ENCODE measurements at regions not wholly inside any gene's neighbourhood (a gene's known extent, or its start where the extent isn't known, plus 50 kb on each side); places are given as distances from the start of the nearest gene placed in this dataset.
A peak's percentile ranks its signal among the peaks of the same experiment; 100 is the strongest.

- FAIRE-seq (no peak), DNase-seq (ENCODE audit: low read depth) (peak; percentile 71)
- peak overlapping the region; percentile 54 for H3K4me2 ChIP-seq (ENCODE audit: low read length)
- H2AFZ ChIP-seq (ENCODE audit: low read depth, low read length), result no peak overlapping the region
- Mint-ChIP-seq H3K36me3 (ENCODE audit: low read depth, unreplicated experiment) (no peaks in the 10 kb centered on the region), H3K4me3 (ENCODE audit: unreplicated experiment) (no peak overlapping the region), H3K4me1 (ENCODE audit: low read depth, unreplicated experiment) (peaks cover 24% of the 10 kb centered on the region), H3K27ac (ENCODE audit: unreplicated experiment) (no peak overlapping the region), H3K27me3 (ENCODE audit: low read depth, unreplicated experiment) (no peaks in the 10 kb centered on the region), H3K9me3 (ENCODE audit: unreplicated experiment) (no peaks in the 10 kb centered on the region)
- H3K27me3 ChIP-seq (ENCODE audit: insufficient read depth, low read length), result no peaks in the 10 kb centered on the region
- H3K79me2 ChIP-seq (ENCODE audit: insufficient read depth, low read length), result no peaks in the 10 kb centered on the region
- no peak for TF ChIP-seq EZH2 (IDR thresholded peaks at IDR 0.05; ENCODE audit: insufficient read depth, low read length)
- TF ChIP-seq, protein P1, sequence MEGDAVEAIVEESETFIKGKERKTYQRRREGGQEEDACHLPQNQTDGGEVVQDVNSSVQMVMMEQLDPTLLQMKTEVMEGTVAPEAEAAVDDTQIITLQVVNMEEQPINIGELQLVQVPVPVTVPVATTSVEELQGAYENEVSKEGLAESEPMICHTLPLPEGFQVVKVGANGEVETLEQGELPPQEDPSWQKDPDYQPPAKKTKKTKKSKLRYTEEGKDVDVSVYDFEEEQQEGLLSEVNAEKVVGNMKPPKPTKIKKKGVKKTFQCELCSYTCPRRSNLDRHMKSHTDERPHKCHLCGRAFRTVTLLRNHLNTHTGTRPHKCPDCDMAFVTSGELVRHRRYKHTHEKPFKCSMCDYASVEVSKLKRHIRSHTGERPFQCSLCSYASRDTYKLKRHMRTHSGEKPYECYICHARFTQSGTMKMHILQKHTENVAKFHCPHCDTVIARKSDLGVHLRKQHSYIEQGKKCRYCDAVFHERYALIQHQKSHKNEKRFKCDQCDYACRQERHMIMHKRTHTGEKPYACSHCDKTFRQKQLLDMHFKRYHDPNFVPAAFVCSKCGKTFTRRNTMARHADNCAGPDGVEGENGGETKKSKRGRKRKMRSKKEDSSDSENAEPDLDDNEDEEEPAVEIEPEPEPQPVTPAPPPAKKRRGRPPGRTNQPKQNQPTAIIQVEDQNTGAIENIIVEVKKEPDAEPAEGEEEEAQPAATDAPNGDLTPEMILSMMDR (IDR thresholded peaks at IDR 0.05; ENCODE audit: insufficient read depth, low read depth, low read length), result no peak
- H3K4me3 ChIP-seq (ENCODE audit: insufficient read depth, low read depth, low read length), result no peak overlapping the region
- H3K9me3 ChIP-seq (ENCODE audit: insufficient read depth, low read depth, low read length), result no peaks in the 10 kb centered on the region
- peak overlapping the region; percentile 98 for H3K27ac ChIP-seq (ENCODE audit: low read depth, low read length)
- peak overlapping the region; percentile 68 for H3K9ac ChIP-seq (ENCODE audit: low read length)
- H4K20me1 ChIP-seq (ENCODE audit: insufficient read depth, low read length), result no peaks in the 10 kb centered on the region
- peaks cover 33% of the 10 kb centered on the region for H3K4me1 ChIP-seq (ENCODE audit: insufficient read depth, low read length)
- H3K36me3 ChIP-seq (ENCODE audit: insufficient read depth, low read length), result no peaks in the 10 kb centered on the region
Observed at GRCh38 chr12:67911275-67911600, 78.0 kb upstream of the IFNG-AS1 start.

- Mint-ChIP-seq H3K9me3 (ENCODE audit: unreplicated experiment) (no peaks in the 10 kb centered on the region), H3K4me3 (ENCODE audit: unreplicated experiment) (no peak overlapping the region), H3K4me1 (ENCODE audit: low read depth, unreplicated experiment) (peaks cover 29% of the 10 kb centered on the region), H3K27me3 (ENCODE audit: low read depth, unreplicated experiment) (no peaks in the 10 kb centered on the region), H3K36me3 (ENCODE audit: low read depth, unreplicated experiment) (no peaks in the 10 kb centered on the region), H3K27ac (ENCODE audit: unreplicated experiment) (no peak overlapping the region)
- no peaks in the 10 kb centered on the region for H3K27me3 ChIP-seq (ENCODE audit: insufficient read depth, low read length)
- H3K9ac ChIP-seq (ENCODE audit: low read length), result peak overlapping the region; percentile 68
- TF ChIP-seq, protein P1 (IDR thresholded peaks at IDR 0.05; ENCODE audit: insufficient read depth, low read depth, low read length), result no peak
- TF ChIP-seq EZH2 (IDR thresholded peaks at IDR 0.05; ENCODE audit: insufficient read depth, low read length), result no peak
- DNase-seq (ENCODE audit: low read depth), result no peak
- H2AFZ ChIP-seq (ENCODE audit: low read depth, low read length), result no peak overlapping the region
- no peak overlapping the region for H3K4me2 ChIP-seq (ENCODE audit: low read length)
- H4K20me1 ChIP-seq (ENCODE audit: insufficient read depth, low read length), result no peaks in the 10 kb centered on the region
- no peak overlapping the region for H3K4me3 ChIP-seq (ENCODE audit: insufficient read depth, low read depth, low read length)
- H3K79me2 ChIP-seq (ENCODE audit: insufficient read depth, low read length), result no peaks in the 10 kb centered on the region
- no peaks in the 10 kb centered on the region for H3K36me3 ChIP-seq (ENCODE audit: insufficient read depth, low read length)
- H3K9me3 ChIP-seq (ENCODE audit: insufficient read depth, low read depth, low read length), result no peaks in the 10 kb centered on the region
- H3K4me1 ChIP-seq (ENCODE audit: insufficient read depth, low read length), result peaks cover 33% of the 10 kb centered on the region
- no peak for FAIRE-seq
- H3K27ac ChIP-seq (ENCODE audit: low read depth, low read length), result peak overlapping the region; percentile 98
Observed at GRCh38 chr12:67911789-67912188, 77.5 kb upstream of the IFNG-AS1 start.

- DNase-seq (ENCODE audit: low read depth), result no peak
- Mint-ChIP-seq H3K27me3 (ENCODE audit: low read depth, unreplicated experiment) (no peaks in the 10 kb centered on the region), H3K27ac (ENCODE audit: unreplicated experiment) (no peak overlapping the region), H3K4me1 (ENCODE audit: low read depth, unreplicated experiment) (peaks cover 24% of the 10 kb centered on the region), H3K9me3 (ENCODE audit: unreplicated experiment) (no peaks in the 10 kb centered on the region), H3K36me3 (ENCODE audit: low read depth, unreplicated experiment) (no peaks in the 10 kb centered on the region), H3K4me3 (ENCODE audit: unreplicated experiment) (no peak overlapping the region)
- no peaks in the 10 kb centered on the region for H3K27me3 ChIP-seq (ENCODE audit: insufficient read depth, low read length)
- FAIRE-seq, result no peak
- no peaks in the 10 kb centered on the region for H3K79me2 ChIP-seq (ENCODE audit: insufficient read depth, low read length)
- no peak for TF ChIP-seq EZH2 (IDR thresholded peaks at IDR 0.05; ENCODE audit: insufficient read depth, low read length)
- TF ChIP-seq, protein P1 (IDR thresholded peaks at IDR 0.05; ENCODE audit: insufficient read depth, low read depth, low read length), result no peak
- no peaks in the 10 kb centered on the region for H3K9me3 ChIP-seq (ENCODE audit: insufficient read depth, low read depth, low read length)
- no peak overlapping the region for H3K9ac ChIP-seq (ENCODE audit: low read length)
- no peak overlapping the region for H3K4me3 ChIP-seq (ENCODE audit: insufficient read depth, low read depth, low read length)
- peaks cover 27% of the 10 kb centered on the region for H3K4me1 ChIP-seq (ENCODE audit: insufficient read depth, low read length)
- no peak overlapping the region for H2AFZ ChIP-seq (ENCODE audit: low read depth, low read length)
- no peak overlapping the region for H3K27ac ChIP-seq (ENCODE audit: low read depth, low read length)
- H3K36me3 ChIP-seq (ENCODE audit: insufficient read depth, low read length), result no peaks in the 10 kb centered on the region
- no peak overlapping the region for H3K4me2 ChIP-seq (ENCODE audit: low read length)
- no peaks in the 10 kb centered on the region for H4K20me1 ChIP-seq (ENCODE audit: insufficient read depth, low read length)
Observed at GRCh38 chr12:67915335-67915851, 73.9 kb upstream of the IFNG-AS1 start.
